GM19467 (cell line): ENCODE measurements at regions not wholly inside any gene's neighbourhood (a gene's known extent, or its start where the extent isn't known, plus 50 kb on each side); places are given as distances from the start of the nearest gene placed in this dataset.

ENCODE experiments used
- ATAC-seq: cut with Tn5 transposase; IDR thresholded peaks from one replicate; pipeline ENCODE4 v1.9.1; 2021; ENCODE audit warnings: mild to moderate bottlenecking, moderate library complexity; ENCODE audit not compliant: unreplicated experiment

GRCh38 chr4:184310881-184311709, 93.4 kb upstream of the ENPP6 start:
- ATAC-seq = no peak

- ATAC-seq = no peak
Observed at GRCh38 chr4:184310171-184310567, 92.5 kb upstream of the ENPP6 start.

- ATAC-seq = no peak
Observed at GRCh38 chr4:184309241-184310170, 91.8 kb upstream of the ENPP6 start.

GRCh38 chr4:184306949-184307348, 89.3 kb upstream of the ENPP6 start:
- no peak for ATAC-seq

- ATAC-seq = no peak
Observed at GRCh38 chr4:184306470-184306869, 88.8 kb upstream of the ENPP6 start.

GRCh38 chr4:184300816-184301215, 83.1 kb upstream of the ENPP6 start:
- ATAC-seq = no peak

GRCh38 chr4:184298254-184298653, 80.6 kb upstream of the ENPP6 start:
- ATAC-seq = no peak

GRCh38 chr4:184295206-184295605, 77.5 kb upstream of the ENPP6 start:
- ATAC-seq = no peak

- ATAC-seq = no peak
Observed at GRCh38 chr4:184294606-184295133, 77.0 kb upstream of the ENPP6 start.

- no peak for ATAC-seq
Observed at GRCh38 chr4:184293552-184293951, 75.9 kb upstream of the ENPP6 start.

- no peak for ATAC-seq
Observed at GRCh38 chr4:184292877-184293276, 75.2 kb upstream of the ENPP6 start.

- no peak for ATAC-seq
Observed at GRCh38 chr4:184292465-184292867, 74.8 kb upstream of the ENPP6 start.

- no peak for ATAC-seq
Observed at GRCh38 chr4:184289179-184289535, 71.5 kb upstream of the ENPP6 start.

GRCh38 chr4:184288451-184289178, 70.9 kb upstream of the ENPP6 start:
- ATAC-seq = peak; percentile 60

- ATAC-seq = no peak
Observed at GRCh38 chr4:184287697-184288255, 70.1 kb upstream of the ENPP6 start.

- ATAC-seq = no peak
Observed at GRCh38 chr4:184286358-184286757, 68.7 kb upstream of the ENPP6 start.

GRCh38 chr4:184284742-184285141, 67.1 kb upstream of the ENPP6 start:
- ATAC-seq = no peak

GRCh38 chr4:184284336-184284690, 66.6 kb upstream of the ENPP6 start:
- ATAC-seq = no peak

GRCh38 chr4:184283659-184284335, 66.1 kb upstream of the ENPP6 start:
- ATAC-seq = no peak
